ENCODE measurements at regions not wholly inside any gene's neighbourhood (a gene's known extent, or its start where the extent isn't known, plus 50 kb on each side); places are given as distances from the start of the nearest gene placed in this dataset.

DNA sequence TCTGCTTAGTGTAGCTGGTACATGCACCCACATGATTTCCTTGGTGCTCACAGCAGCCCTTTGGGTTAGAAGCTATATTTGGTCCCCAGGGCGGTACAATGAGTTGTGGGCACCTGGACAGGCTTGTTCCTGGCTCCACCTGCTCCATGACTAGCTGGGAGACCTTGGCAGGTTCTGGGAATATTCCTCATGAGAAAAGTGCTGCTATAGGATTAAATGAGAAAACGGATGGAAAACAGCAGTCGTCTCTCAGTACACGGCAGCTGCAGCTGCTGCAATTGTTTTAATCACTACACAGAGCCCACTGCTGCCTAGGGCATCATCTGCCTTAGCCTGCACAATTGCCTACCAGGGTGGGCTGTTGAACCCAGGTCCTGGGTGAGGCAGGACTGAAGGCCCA is 424.5 kb upstream of the B3GAT1 start:
- ChIA-PET CTCF (ENCODE audit: partially characterized antibody) (interaction anchor here (0.6 to 4.2 kb wide), 8 partner anchors 14 to 330 kb away, joined by 3 to 11 read pairs (median 5); no protein-coding TSS in a partner anchor), POLR2A (ENCODE audit: partially characterized antibody) (no interaction called here)
- Histone ChIP-seq H2BK12ac (ENCODE audit: low read depth, low read length) (no peak overlapping the region), H3K27me3 (replicated peaks in 1 of 4; ENCODE audit: control insufficient read depth in 3 of 4, extremely low read depth in 1 of 4, insufficient read depth in 3 of 4, low read length in 3 of 4) (no peaks in the 10 kb centered on the region), H3K4ac (replicated peaks; ENCODE audit: insufficient read length, low read depth, low read length) (no peak overlapping the region), H4K91ac (replicated peaks; ENCODE audit: insufficient read length, low read length) (no peak overlapping the region), H3K9ac (replicated peaks in 1 of 4; ENCODE audit: extremely low read depth in 1 of 4, low read depth in 3 of 4, low read length in 3 of 4) (no peak overlapping the region), H2BK120ac (replicated peaks; ENCODE audit: low read depth, low read length) (no peak overlapping the region), H2AFZ (ENCODE audit: low read length) (no peak overlapping the region), H3K27ac (ENCODE audit: low read depth, low read length) (no peak overlapping the region), H3K23me2 (ENCODE audit: low read depth, low read length) (no peaks in the 10 kb centered on the region), H3K36me3 (ENCODE audit: control insufficient read depth in 2 of 4, insufficient read depth in 4 of 4, low read length in 3 of 4) (no peaks in the 10 kb centered on the region), H4K8ac (ENCODE audit: extremely low read depth, insufficient read depth, low read length) (no peak overlapping the region), H3K14ac (ENCODE audit: insufficient read length) (no peak overlapping the region), H3K56ac (replicated peaks; ENCODE audit: insufficient read length, low read depth, low read length) (no peak overlapping the region), H3K4me3 (ENCODE audit: extremely low read depth in 1 of 4, insufficient read depth in 2 of 4, low read depth in 3 of 4, low read length in 4 of 4) (no peak overlapping the region), H4K5ac (ENCODE audit: insufficient read length, low read depth, low read length) (no peak overlapping the region), H3K79me1 (ENCODE audit: low read depth, low read length) (no peaks in the 10 kb centered on the region), H4K20me1 (replicated peaks in 1 of 2; ENCODE audit: control insufficient read depth in 1 of 2, insufficient read depth in 2 of 2, low read length in 2 of 2) (no peaks in the 10 kb centered on the region), H3K79me2 (ENCODE audit: control insufficient read depth in 1 of 2, insufficient read depth in 2 of 2, low read length in 2 of 2) (no peaks in the 10 kb centered on the region), H3K9me3 (ENCODE audit: insufficient read depth in 2 of 2, low read depth in 1 of 2, low read length in 1 of 2) (no peaks in the 10 kb centered on the region), H2BK20ac (ENCODE audit: low read length) (no peak overlapping the region), H3K4me2 (ENCODE audit: insufficient read depth in 1 of 2, low read depth in 2 of 2, low read length in 2 of 2) (no peak overlapping the region), H3K23ac (ENCODE audit: insufficient read length) (no peak overlapping the region), H2BK15ac (ENCODE audit: low read length) (no peak overlapping the region), H3K4me1 (replicated peaks in 1 of 4; ENCODE audit: control insufficient read depth in 3 of 4, insufficient read depth in 4 of 4, low read length in 3 of 4) (no peaks in the 10 kb centered on the region), H2BK5ac (ENCODE audit: low read depth, low read length) (no peak overlapping the region), H3K18ac (ENCODE audit: extremely low read depth, low read length) (no peak overlapping the region), H2AK5ac (ENCODE audit: low read depth, low read length) (no peak overlapping the region)
- FAIRE-seq (no peak), DNase-seq (ENCODE audit: low read depth in 1 of 2, low spot score in 2 of 2) (peak in 1 of 2 experiments; percentile 22)
- WGBS, 2 experiments (ENCODE audit: extremely low coverage in 1 of 2, insufficient coverage in 1 of 2, insufficient read length in 1 of 2, insufficient replicate concordance in 2 of 2, low coverage in 1 of 2, low lambda C conversion rate in 2 of 2, missing lambda C conversion rate in 1 of 2): 75% methylated on average over 4 of the region's 4 CpGs; no CpG with 5 or more reads in 1 of the 2 experiments
- no peak for TF ChIP-seq EGR1 (IDR thresholded peaks at IDR 0.05; ENCODE audit: borderline replicate concordance, low read depth, low read length)
- no peak for TF ChIP-seq SUZ12 (IDR thresholded peaks at IDR 0.05; ENCODE audit: low read length)
- no peak for TF ChIP-seq POLR2AphosphoS5 (IDR thresholded peaks at IDR 0.05; ENCODE audit: low read depth, low read length)
- no peak for TF ChIP-seq CHD2 (IDR thresholded peaks at IDR 0.05; ENCODE audit: low read length)
- TF ChIP-seq GABPA (IDR thresholded peaks at IDR 0.05; ENCODE audit: borderline replicate concordance, insufficient read depth, low read length): no peak
- no peak for TF ChIP-seq SP4 (IDR thresholded peaks at IDR 0.05; ENCODE audit: low read length)
- no peak for TF ChIP-seq PHF8 (conservative IDR thresholded peaks at IDR 0.05; ENCODE audit: low read depth, low read length)
- no peak for TF ChIP-seq EZH2 (IDR thresholded peaks at IDR 0.05; ENCODE audit: low read depth, low read length, severe bottlenecking)
- TF ChIP-seq SAP30 (IDR thresholded peaks at IDR 0.05; ENCODE audit: insufficient read depth, insufficient replicate concordance, low read length): no peak
- no peak for TF ChIP-seq TCF12 (IDR thresholded peaks at IDR 0.05; ENCODE audit: low read depth, low read length)
- no peak for TF ChIP-seq SP2 (IDR thresholded peaks at IDR 0.05; ENCODE audit: low read length)
- TF ChIP-seq POU5F1 (IDR thresholded peaks at IDR 0.05; ENCODE audit: low read depth, low read length): no peak
- TF ChIP-seq NRF1 (IDR thresholded peaks at IDR 0.05; ENCODE audit: low read depth, low read length): no peak
